G401.6 (cell line): ENCODE measurements at regions not wholly inside any gene's neighbourhood (a gene's known extent, or its start where the extent isn't known, plus 50 kb on each side); places are given as distances from the start of the nearest gene placed in this dataset.

Experiments
- FAIRE-seq: peaks from 2 replicates; lab custom pipeline; 2012; peaks lifted over from hg19 to GRCh38; lab: Jason Lieb, UNC

GRCh38 chr3:99365979-99366378, 272.4 kb upstream of the COL8A1 start:
- no peak for FAIRE-seq

- no peak for FAIRE-seq
Measured at GRCh38 chr3:99365396-99365795, 273.0 kb upstream of the COL8A1 start.

- FAIRE-seq = no peak
Measured at GRCh38 chr3:99357131-99357530, 281.3 kb upstream of the COL8A1 start.

DNA sequence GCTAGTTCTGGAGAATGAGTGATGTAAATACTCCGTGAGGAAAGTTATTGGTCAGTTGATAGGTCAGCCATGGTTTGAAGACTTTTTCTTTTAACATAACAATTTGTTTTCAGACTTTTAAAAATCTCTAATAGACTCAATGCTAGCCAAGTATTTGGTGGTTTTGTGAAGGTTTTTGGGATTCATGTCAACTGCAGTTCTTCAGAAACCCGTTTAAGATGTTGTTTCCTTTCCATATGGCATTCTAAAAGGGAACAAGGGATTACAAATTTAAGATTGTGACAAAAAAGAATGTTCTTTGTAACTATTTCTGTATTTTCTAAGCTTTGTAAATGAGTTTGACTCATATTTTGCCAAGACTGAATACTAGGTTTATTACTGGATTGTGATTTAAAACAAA, 281.7 kb upstream of the COL8A1 start:
- no peak for FAIRE-seq

- no peak for FAIRE-seq
Measured at GRCh38 chr3:99355465-99355864, 282.9 kb upstream of the COL8A1 start.

- FAIRE-seq = no peak
Measured at GRCh38 chr3:99352811-99353210, 285.6 kb upstream of the COL8A1 start.

GRCh38 chr3:99351122-99351521, 287.3 kb upstream of the COL8A1 start:
- FAIRE-seq = no peak

- FAIRE-seq = no peak
Measured at GRCh38 chr3:99348451-99348850, 289.9 kb upstream of the COL8A1 start.

DNA sequence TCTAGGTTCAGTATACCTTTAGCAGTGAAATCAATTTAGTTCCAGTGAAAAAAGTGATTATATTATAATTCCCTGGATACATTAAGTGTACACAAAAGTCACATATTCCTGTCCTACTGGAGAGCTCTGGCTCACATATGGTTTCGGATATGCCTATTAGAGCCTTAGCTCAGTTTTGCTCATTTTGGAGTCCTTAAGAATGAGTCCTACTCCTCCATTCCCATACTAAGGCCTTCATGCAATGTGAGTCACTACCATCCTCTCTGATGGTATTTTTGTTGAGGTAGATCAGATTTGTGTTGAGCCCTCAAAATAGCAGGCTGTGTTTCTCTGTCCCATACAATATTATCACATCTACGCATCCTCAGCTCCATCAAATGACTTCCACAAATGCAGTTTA, 294.2 kb upstream of the COL8A1 start:
- FAIRE-seq = no peak

DNA sequence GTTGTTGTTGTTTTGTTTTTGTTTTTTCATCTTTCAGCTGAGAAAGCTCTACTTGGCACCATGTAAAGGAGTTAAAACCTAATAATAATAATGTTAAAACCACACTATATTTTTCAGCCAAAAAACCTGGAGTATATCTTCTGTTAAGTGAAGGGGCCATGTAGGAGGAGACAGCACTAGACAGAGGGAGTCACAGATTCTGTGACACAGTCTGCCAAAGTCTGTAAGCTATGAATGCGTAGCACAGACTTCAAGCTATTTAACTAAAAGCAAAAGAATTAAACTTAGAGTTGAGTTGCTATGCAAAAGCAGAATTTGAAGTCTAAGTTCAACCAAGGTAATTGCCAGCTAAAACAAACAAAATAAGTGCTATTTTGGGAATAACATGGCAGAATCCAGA, 296.0 kb upstream of the COL8A1 start:
- no peak for FAIRE-seq

DNA sequence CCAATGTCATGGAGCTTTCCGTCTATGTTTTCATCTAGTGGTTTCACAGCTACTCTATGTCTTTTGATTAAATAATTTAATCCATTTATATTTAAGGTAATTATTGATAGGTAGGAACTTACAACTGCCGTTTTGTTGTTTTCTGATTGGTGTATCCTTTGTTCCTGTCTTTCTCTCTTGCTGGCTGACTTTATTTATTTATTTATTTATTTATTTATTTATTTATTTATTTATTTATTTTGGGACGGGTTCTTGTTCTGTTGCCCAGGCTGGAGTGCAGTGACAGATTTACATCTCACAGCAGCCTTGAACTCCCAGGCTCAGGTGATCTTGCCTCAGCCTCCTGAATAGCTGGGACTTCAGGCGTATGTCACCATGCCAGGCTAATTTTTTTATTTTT, 299.2 kb upstream of the COL8A1 start:
- FAIRE-seq = no peak

- FAIRE-seq = no peak
Measured at GRCh38 chr3:99332718-99333117, 305.7 kb upstream of the COL8A1 start.

DNA sequence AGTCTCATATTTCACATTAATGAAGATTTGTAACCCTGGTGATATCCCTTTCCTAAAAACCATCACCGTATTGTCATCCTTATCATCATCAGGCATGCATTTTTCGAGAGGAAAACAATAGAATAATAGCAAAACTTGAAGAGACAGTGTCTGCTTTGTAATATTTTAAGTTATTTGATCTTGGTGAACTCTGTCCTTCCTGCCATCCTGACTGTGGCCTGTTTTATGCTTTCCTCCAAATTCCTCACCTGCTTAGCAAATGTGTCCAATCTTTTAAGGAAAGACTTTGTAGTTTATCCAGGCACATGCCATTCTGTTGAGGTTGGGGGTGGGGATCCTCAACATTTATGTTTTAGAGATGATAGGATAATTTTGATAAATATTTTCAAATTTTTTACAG, 306.1 kb upstream of the COL8A1 start:
- no peak for FAIRE-seq

- FAIRE-seq = no peak
Measured at GRCh38 chr3:99330924-99331532, 307.4 kb upstream of the COL8A1 start.

GRCh38 chr3:99330281-99330680, 308.1 kb upstream of the COL8A1 start:
- FAIRE-seq = no peak

GRCh38 chr3:99325402-99325801, 313.0 kb upstream of the COL8A1 start:
- FAIRE-seq = no peak

DNA sequence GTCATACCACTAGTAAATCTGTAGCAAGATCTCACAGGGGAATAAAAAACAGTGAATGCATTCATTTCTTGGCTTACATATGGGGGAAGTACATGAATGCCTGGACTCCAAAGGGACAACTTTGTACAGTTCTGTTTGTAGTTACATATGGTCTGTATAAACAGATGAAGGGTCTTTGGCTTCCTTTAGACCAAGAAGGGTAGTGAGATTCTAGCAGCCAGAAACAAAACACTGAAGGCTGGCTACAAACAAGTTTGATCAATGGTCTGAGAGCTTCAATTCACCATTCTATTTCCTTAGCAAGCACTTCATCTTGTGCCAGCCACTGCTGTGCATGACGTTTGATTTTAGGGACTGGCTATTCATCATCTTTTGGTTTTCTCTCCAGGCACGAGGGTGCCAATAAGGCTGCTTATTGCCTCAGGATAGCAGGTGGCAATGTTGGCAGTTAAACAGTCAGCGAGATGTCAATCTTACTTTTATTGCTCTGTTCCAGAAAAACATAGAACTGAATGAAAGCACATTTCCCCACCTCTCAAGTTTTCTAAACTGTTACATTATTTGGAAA, 313.7 kb upstream of the COL8A1 start:
- FAIRE-seq = no peak

- no peak for FAIRE-seq
Measured at GRCh38 chr3:99323940-99324339, 314.5 kb upstream of the COL8A1 start.

DNA sequence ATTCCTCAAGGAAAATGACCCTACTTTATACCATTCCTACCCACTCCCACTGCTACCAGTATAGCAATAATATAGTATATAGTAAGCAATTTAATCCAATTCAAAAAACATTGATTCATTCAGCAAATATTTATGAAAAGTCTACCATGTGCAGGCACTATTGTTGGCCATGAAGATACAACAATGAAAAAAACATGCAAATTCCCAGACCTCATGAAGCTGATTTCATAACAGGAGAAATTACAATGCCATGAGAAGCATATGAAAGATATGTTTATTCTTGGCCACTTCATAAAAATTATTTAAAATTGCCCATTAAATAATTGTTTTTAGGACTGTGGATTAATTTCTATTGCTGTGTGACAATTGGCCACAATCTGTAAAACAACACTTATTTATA, 315.8 kb upstream of the COL8A1 start:
- FAIRE-seq = no peak

DNA sequence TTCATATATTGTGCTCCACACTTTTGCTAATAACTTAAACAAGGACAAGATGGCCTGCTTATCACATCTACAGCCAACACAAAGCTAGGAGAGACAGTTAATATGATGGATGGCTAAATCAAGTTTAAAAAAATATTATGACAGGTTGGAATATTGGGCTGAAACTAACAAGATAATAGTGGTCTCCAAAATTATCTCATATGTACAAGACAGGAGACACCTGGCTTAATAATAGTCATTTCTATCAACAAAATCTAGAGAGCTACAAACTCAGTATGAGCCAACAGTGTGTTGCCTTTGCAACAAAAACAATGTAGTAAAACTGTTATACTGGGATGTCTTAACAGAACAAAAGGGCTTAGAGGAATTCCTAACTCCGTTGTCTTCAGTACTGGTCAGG, 317.1 kb upstream of the COL8A1 start:
- no peak for FAIRE-seq

DNA sequence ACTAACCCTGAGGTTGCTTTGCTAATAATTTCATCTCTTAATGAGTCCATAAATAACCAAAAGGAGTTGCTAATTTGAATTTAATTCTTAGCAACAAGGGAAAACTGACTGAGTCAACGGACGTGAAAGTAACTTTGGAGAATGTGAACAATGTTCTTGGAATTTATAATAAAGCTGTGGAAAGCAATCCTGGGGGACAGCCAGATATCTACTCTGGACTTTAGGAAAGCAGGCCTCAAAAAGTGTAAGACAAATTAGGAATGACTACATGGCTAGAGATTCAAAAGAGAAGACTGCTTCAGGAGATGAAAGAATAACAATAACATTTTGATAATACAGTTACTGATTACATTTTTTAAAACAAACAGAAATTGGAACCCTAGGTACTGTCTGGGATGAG, 318.4 kb upstream of the COL8A1 start:
- no peak for FAIRE-seq

- FAIRE-seq = no peak
Measured at GRCh38 chr3:99319450-99319849, 318.9 kb upstream of the COL8A1 start.

DNA sequence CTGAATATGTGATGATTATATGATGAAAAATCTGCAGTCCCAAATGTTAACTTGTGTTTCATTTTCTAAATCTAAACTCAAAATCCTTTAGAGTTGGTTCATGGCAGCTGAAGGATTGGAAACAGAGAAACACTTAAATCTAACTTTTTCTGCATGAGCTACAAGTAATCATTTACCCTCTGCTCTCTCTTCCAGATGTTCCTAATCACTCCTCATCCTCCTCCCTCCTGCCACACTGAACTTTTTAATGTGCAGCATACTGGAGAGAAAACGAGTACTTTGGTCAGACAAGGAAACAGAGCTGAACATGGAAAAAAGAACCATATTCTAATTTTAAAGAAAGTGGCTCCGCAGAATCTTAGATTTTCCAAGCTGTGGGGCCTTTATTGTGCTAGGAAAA, 321.2 kb upstream of the COL8A1 start:
- FAIRE-seq = no peak

GRCh38 chr3:99315896-99316295, 322.5 kb upstream of the COL8A1 start:
- no peak for FAIRE-seq

DNA sequence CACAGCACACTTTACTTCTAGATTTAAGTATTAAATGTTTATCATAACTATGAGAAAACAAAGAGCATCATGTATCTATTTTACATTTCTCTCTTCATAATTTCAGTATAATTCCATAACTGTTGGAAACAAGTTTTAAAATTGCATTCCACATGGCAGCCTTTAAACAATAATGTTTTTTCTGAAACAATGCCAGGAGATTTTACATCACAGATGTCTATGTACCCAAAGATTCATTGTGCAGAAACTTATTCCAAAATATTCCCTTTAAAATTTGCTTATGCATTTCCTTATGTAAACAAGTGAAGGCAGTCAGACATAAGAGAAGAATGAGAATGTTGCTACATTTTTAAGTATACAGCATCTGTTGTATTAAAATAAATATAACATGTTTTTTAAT, 324.9 kb upstream of the COL8A1 start:
- FAIRE-seq = no peak
